GM12878 (cell line): ENCODE measurements at regions not wholly inside any gene's neighbourhood (a gene's known extent, or its start where the extent isn't known, plus 50 kb on each side); places are given as distances from the start of the nearest gene placed in this dataset.

Experiments used
- ATAC-seq: fragments of 200-7000 bp; cut with Tn5 transposase; 3 replicates; pipeline ENCODE4 v1.9.1; 2020; ENCODE audit warnings: mild to moderate bottlenecking, moderate library complexity
- BruUV-seq: library from RNA; stranded (reverse); fragments of 400-500 nt; replicated peaks from 2 replicates; lab custom pipeline; 2021; lab: Mats Ljungman, UMichigan
- CTCF ChIA-PET: fragments of 300-600 bp; sonication (Branson Sonifier 250); formaldehyde crosslinking; extraction: SDS; loops from one replicate; lab custom pipeline; 2021; ENCODE audit warnings: inconsistent platforms; lab: Yijun Ruan, JAX
- POLR2A ChIA-PET: fragments of 350-600 bp; formaldehyde crosslinking; extraction: SDS; loops from one replicate; lab custom pipeline; 2021; ENCODE audit warnings: inconsistent platforms; lab: Charles Lee
- RAD21 ChIA-PET: fragments of 300-600 bp; sonication (Branson Sonifier 250); formaldehyde crosslinking; loops from one replicate; lab custom pipeline; 2023; ENCODE audit warnings: antibody characterized with exemption; ENCODE audit not compliant: unreplicated experiment; lab: Charles Lee
- SMC1A ChIA-PET: fragments of 300-600 bp; sonication (Branson Sonifier 250); formaldehyde crosslinking; loops from one replicate; lab custom pipeline; 2023; ENCODE audit not compliant: unreplicated experiment, uncharacterized antibody; lab: Charles Lee
- DNase-seq: peaks from one replicate; pipeline ENCODE4 v3.0.0-alpha.2; 2011; ENCODE audit warnings: low read depth, low spot score
- FAIRE-seq: peaks from 3 replicates; lab custom pipeline; 2011; peaks lifted over from hg19 to GRCh38; lab: Jason Lieb, UNC
- H2AFZ ChIP-seq: 2 replicates; pipeline ENCODE4 v1.6.0; 2011; ENCODE audit warnings: low read depth, low read length, control low read depth; ENCODE audit not compliant: control insufficient read depth
- H3K27ac ChIP-seq: 2 replicates; pipeline ENCODE4 v1.5.1; 2011; ENCODE audit warnings: control low read depth; ENCODE audit not compliant: control insufficient read depth, insufficient read depth
- H3K27me3 ChIP-seq, 2 experiments: replicated peaks in 1 of 2; 2 replicates each; pipeline versions ENCODE4 v1.6.0 to v1.6.1; 2011; ENCODE audit warnings: low read length in 1 of 2; ENCODE audit not compliant: control insufficient read depth in 2 of 2, insufficient read depth in 2 of 2
- H3K36me3 ChIP-seq, 2 experiments: 2 replicates each; pipeline ENCODE4 v1.5.1; 2011; ENCODE audit warnings: low read length in 1 of 2; ENCODE audit not compliant: control insufficient read depth in 2 of 2, insufficient read depth in 2 of 2
- H3K4me1 ChIP-seq: 2 replicates; pipeline ENCODE4 v1.6.1; 2011; ENCODE audit warnings: mild to moderate bottlenecking, low read length, moderate library complexity, mixed read lengths; ENCODE audit not compliant: control insufficient read depth, insufficient read depth
- H3K4me2 ChIP-seq: 2 replicates; pipeline ENCODE4 v1.6.0; 2011; ENCODE audit warnings: control low read depth; ENCODE audit not compliant: control insufficient read depth, insufficient read depth
- H3K4me3 ChIP-seq: fragments of 200-600 bp; sonication (generic); 2 replicates; pipeline ENCODE4 v1.5.1; 2016
- H3K79me2 ChIP-seq: 2 replicates; pipeline ENCODE4 v1.6.0; 2011; ENCODE audit warnings: low read length; ENCODE audit not compliant: control insufficient read depth, insufficient read depth
- H3K9ac ChIP-seq: 2 replicates; pipeline ENCODE4 v1.8.0; 2011; ENCODE audit warnings: low read length, control low read depth, mixed read lengths; ENCODE audit not compliant: control insufficient read depth, insufficient read depth
- H3K9me3 ChIP-seq: replicated peaks from 3 replicates; pipeline ENCODE4 v1.5.1; 2011; ENCODE audit warnings: mild to moderate bottlenecking, low read length; ENCODE audit not compliant: control insufficient read depth, insufficient read depth
- H4K20me1 ChIP-seq: 2 replicates; pipeline ENCODE4 v1.6.0; 2011; ENCODE audit not compliant: control insufficient read depth, insufficient read depth
- ATF7 ChIP-seq: fragments of 450-650 bp; IDR thresholded peaks from 2 replicates; pipeline ENCODE4 v1.6.1; 2016; ENCODE audit warnings: low read depth, mild to moderate bottlenecking
- EP300 ChIP-seq, 2 experiments: fragments of 150-350 bp in 1 of 2; IDR thresholded peaks; 2 replicates each; pipeline ENCODE4 v1.6.1; 2011 to 2012; ENCODE audit warnings: low read depth in 2 of 2, low read length in 2 of 2, borderline replicate concordance in 1 of 2, improper control_type of control experiment in 1 of 2, inconsistent platforms in 1 of 2; ENCODE audit not compliant: control insufficient read depth in 1 of 2
- EZH2 ChIP-seq: IDR thresholded peaks from 2 replicates; pipeline ENCODE4 v1.6.1; 2012; ENCODE audit warnings: low read depth, mild to moderate bottlenecking, control low read depth, inconsistent platforms, low read length, borderline replicate concordance; ENCODE audit not compliant: control insufficient read depth
- KDM1A ChIP-seq: fragments of 200-600 bp; sonication (generic); IDR thresholded peaks from 2 replicates; pipeline ENCODE4 v1.6.1; 2016; ENCODE audit warnings: borderline replicate concordance
- MEF2B ChIP-seq: fragments of 450-650 bp; IDR thresholded peaks from 2 replicates; pipeline ENCODE4 v1.6.1; 2018; ENCODE audit warnings: mild to moderate bottlenecking, moderate library complexity; ENCODE audit not compliant: partially characterized antibody, poor library complexity, severe bottlenecking
- WGBS: methylation state at CpG from one replicate; pipeline ENCODE4 v1.1.6; 2016; ENCODE audit warnings: low lambda C conversion rate; ENCODE audit not compliant: insufficient replicate concordance, insufficient coverage; ENCODE audit errors: missing lambda C conversion rate; 5-methylcytosine and 5-hydroxymethylcytosine counted together
- in situ Hi-C: fragments of 300-500 bp; cut with MboI; formaldehyde crosslinking; loops from 9 replicates; pipeline ENCODE4 v1.14.3; 2018; ENCODE audit warnings: mixed read lengths
- intact Hi-C: fragments of 100-400 bp; cut with micrococcal nuclease; formaldehyde crosslinking; loops from one replicate; pipeline ENCODE4 v1.14.2; 2022; ENCODE audit not compliant: unreplicated experiment
- TF ChIP-seq, protein P1 (sequence below): fragments of 450-650 bp; formaldehyde crosslinking; IDR thresholded peaks from 2 replicates; pipeline ENCODE4 v1.4.0; 2020; ENCODE audit warnings: mild to moderate bottlenecking, moderate library complexity

DNA sequence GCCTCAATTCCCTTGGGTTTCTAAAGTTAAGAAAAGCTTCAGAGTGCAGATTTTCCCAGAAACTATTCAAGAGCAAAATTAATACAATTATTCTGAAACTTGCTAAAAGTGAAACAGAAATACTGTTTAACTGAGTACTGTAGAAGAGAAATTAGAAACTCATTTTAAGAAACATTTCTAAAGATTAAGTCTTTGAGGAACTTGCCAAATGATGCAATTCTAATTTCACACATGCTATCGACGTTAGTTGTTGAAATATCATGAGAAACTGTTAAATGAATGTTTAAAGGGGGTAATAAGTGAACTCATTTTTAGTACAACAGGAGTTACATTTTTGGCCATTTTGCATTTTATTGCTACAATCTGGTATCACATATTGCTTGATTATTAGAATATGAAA, 125.3 kb upstream of the MAOA start:
- Histone ChIP-seq H3K9ac (no peak overlapping the region), H3K9me3 (no peaks in the 10 kb centered on the region), H3K27me3 (no peaks in the 10 kb centered on the region), H3K4me1 (no peaks in the 10 kb centered on the region), H3K36me3 (no peaks in the 10 kb centered on the region), H4K20me1 (no peaks in the 10 kb centered on the region), H3K27ac (no peak overlapping the region), H3K79me2 (no peaks in the 10 kb centered on the region), H3K4me2 (no peak overlapping the region), H2AFZ (no peak overlapping the region), H3K4me3 (no peak overlapping the region)
- intact Hi-C loops (no loop called here), in situ Hi-C loops (no loop called here)
- POLR2A ChIA-PET: no interaction called here
- 0% methylated on average over 2 of the region's 2 CpGs for WGBS
- TF ChIP-seq KDM1A: no peak
- TF ChIP-seq MEF2B: peak; percentile 13
- peak; percentile 22; the same call in 1 of the 2 replicates for TF ChIP-seq ATF7
- TF ChIP-seq EP300 (IDR thresholded peaks at IDR 0.05; ENCODE audit: borderline replicate concordance in 1 of 2, control insufficient read depth in 1 of 2, low read depth in 2 of 2, low read length in 2 of 2): no peak
- no peak for TF ChIP-seq EZH2
- TF ChIP-seq, protein P1, sequence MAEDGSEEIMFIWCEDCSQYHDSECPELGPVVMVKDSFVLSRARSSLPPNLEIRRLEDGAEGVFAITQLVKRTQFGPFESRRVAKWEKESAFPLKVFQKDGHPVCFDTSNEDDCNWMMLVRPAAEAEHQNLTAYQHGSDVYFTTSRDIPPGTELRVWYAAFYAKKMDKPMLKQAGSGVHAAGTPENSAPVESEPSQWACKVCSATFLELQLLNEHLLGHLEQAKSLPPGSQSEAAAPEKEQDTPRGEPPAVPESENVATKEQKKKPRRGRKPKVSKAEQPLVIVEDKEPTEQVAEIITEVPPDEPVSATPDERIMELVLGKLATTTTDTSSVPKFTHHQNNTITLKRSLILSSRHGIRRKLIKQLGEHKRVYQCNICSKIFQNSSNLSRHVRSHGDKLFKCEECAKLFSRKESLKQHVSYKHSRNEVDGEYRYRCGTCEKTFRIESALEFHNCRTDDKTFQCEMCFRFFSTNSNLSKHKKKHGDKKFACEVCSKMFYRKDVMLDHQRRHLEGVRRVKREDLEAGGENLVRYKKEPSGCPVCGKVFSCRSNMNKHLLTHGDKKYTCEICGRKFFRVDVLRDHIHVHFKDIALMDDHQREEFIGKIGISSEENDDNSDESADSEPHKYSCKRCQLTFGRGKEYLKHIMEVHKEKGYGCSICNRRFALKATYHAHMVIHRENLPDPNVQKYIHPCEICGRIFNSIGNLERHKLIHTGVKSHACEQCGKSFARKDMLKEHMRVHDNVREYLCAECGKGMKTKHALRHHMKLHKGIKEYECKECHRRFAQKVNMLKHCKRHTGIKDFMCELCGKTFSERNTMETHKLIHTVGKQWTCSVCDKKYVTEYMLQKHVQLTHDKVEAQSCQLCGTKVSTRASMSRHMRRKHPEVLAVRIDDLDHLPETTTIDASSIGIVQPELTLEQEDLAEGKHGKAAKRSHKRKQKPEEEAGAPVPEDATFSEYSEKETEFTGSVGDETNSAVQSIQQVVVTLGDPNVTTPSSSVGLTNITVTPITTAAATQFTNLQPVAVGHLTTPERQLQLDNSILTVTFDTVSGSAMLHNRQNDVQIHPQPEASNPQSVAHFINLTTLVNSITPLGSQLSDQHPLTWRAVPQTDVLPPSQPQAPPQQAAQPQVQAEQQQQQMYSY (CRISPR knock-in tag): no peak
- FAIRE-seq (no peak), ATAC-seq (peak; percentile 48), DNase-seq (no peak)
- SMC1A ChIA-PET: no interaction called here
- RAD21 ChIA-PET: no interaction called here
- no TSS peak for BruUV-seq
- CTCF ChIA-PET: interaction anchor here (0.6 kb wide), 1 partner anchor 20 kb away, joined by 5 read pairs; no protein-coding TSS in a partner anchor
